ENCODE measurements at regions not wholly inside any gene's neighbourhood (a gene's known extent, or its start where the extent isn't known, plus 50 kb on each side); places are given as distances from the start of the nearest gene placed in this dataset.

DNA sequence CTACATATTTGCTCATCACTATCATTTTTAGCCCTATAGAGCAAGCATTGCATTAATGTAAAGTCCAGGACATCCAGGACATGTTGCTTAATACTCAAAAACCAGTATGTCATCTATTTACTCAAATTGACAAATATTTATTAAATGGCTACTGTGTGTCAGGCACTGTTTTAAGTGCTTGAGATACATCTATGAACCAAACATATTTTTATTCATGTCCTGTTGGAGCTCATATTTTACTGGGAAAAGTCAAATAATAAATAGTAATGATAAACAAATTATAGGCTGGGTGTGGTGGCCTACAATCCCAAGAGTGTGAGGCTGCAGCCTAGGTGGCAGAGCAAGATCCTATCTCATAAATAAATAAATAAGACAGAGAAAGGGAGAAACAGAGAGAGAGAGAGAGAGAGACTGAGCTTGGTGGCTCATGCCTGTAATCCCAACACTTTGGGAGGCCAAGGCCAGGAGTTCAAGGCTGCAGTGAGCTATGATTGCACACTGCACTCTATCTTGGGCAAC is 227.9 kb downstream of the GJA1 start:
- TF ChIP-seq, protein P1, sequence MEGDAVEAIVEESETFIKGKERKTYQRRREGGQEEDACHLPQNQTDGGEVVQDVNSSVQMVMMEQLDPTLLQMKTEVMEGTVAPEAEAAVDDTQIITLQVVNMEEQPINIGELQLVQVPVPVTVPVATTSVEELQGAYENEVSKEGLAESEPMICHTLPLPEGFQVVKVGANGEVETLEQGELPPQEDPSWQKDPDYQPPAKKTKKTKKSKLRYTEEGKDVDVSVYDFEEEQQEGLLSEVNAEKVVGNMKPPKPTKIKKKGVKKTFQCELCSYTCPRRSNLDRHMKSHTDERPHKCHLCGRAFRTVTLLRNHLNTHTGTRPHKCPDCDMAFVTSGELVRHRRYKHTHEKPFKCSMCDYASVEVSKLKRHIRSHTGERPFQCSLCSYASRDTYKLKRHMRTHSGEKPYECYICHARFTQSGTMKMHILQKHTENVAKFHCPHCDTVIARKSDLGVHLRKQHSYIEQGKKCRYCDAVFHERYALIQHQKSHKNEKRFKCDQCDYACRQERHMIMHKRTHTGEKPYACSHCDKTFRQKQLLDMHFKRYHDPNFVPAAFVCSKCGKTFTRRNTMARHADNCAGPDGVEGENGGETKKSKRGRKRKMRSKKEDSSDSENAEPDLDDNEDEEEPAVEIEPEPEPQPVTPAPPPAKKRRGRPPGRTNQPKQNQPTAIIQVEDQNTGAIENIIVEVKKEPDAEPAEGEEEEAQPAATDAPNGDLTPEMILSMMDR (IDR thresholded peaks at IDR 0.05): no peak
- no peak for TF ChIP-seq POLR2A (IDR thresholded peaks at IDR 0.05)

Measured in suprapubic skin (tissue), 3 donors.